ENCODE measurements at regions not wholly inside any gene's neighbourhood (a gene's known extent, or its start where the extent isn't known, plus 50 kb on each side); places are given as distances from the start of the nearest gene placed in this dataset.

GRCh38 chr2:128554151-128554769 lies 235.6 kb upstream of the HS6ST1 start:
- peaks cover 3 to 54% of the 10 kb centered on the region in 2 experiments; a peak in 3 of 5 replicates for H3K27me3 ChIP-seq (ENCODE audit: control insufficient read depth in 2 of 2, insufficient read depth in 2 of 2, low read length in 2 of 2)
- no peak for TF ChIP-seq SLC30A9 (CRISPR knock-in tag; IDR thresholded peaks at IDR 0.05)
- no peak for TF ChIP-seq ZNF639 (CRISPR knock-in tag; conservative IDR thresholded peaks at IDR 0.05 in 1 of 2, IDR thresholded peaks at IDR 0.05 in 1 of 2)
- TF ChIP-seq CREB1 (IDR thresholded peaks at IDR 0.05) = no peak
- TF ChIP-seq CREB1 (CRISPR knock-in tag; IDR thresholded peaks at IDR 0.05) = no peak
- TF ChIP-seq DACH1 (IDR thresholded peaks at IDR 0.05; ENCODE audit: partially characterized antibody) = no peak
- no peak for TF ChIP-seq SP2 (IDR thresholded peaks at IDR 0.05; ENCODE audit: extremely low read depth, low read depth, low read length, poor library complexity, severe bottlenecking)
- no peak for TF ChIP-seq E2F5 (CRISPR knock-in tag; IDR thresholded peaks at IDR 0.05)
- TF ChIP-seq TRIM24 (IDR thresholded peaks at IDR 0.05) = no peak
- TF ChIP-seq RNF219 (CRISPR knock-in tag; IDR thresholded peaks at IDR 0.05) = no peak
- TF ChIP-seq ZBTB2 (IDR thresholded peaks at IDR 0.05) = no peak
- no peak for TF ChIP-seq C11orf30 (IDR thresholded peaks at IDR 0.05; ENCODE audit: low read depth)
- TF ChIP-seq HINFP (tag; conservative IDR thresholded peaks at IDR 0.05; ENCODE audit: low read depth) = no peak
- TF ChIP-seq YY1 (IDR thresholded peaks at IDR 0.05; ENCODE audit: borderline replicate concordance in 1 of 3, control insufficient read depth in 1 of 3, extremely low read depth in 1 of 3, insufficient read depth in 3 of 3, insufficient read length in 1 of 3, insufficient replicate concordance in 2 of 3, low read depth in 1 of 3, low read length in 2 of 3) = no peak
- no peak for TF ChIP-seq BRD4 (IDR thresholded peaks at IDR 0.05)

More at GRCh38 chr2:128554151-128554769, 235.6 kb upstream of the HS6ST1 start:
- Histone ChIP-seq H3K79me2 (ENCODE audit: control insufficient read depth, insufficient read depth, low read length) (no peaks in the 10 kb centered on the region), H3K9me1 (ENCODE audit: control insufficient read depth, insufficient read depth, low read length) (no peaks in the 10 kb centered on the region), H3K9me3 (replicated peaks; ENCODE audit: control insufficient read depth, insufficient read depth, low read depth, low read length) (no peaks in the 10 kb centered on the region), H4K20me1 (replicated peaks; ENCODE audit: control insufficient read depth, insufficient read depth, low read length) (no peaks in the 10 kb centered on the region; the same call in 1 of the 2 replicates), H3K9ac (ENCODE audit: insufficient read depth in 1 of 2, low read depth in 2 of 2, low read length in 2 of 2) (no peak overlapping the region), H3K4me1 (replicated peaks in 1 of 2; ENCODE audit: control insufficient read depth in 2 of 2, insufficient read depth in 2 of 2, low read length in 2 of 2) (no peaks in the 10 kb centered on the region; a peak in 1 of 5 replicates), H3K27ac (ENCODE audit: extremely low read depth, low read depth, low read length) (no peak overlapping the region), H2AFZ (ENCODE audit: low read depth, low read length) (no peak overlapping the region), H3K36me3 (ENCODE audit: control insufficient read depth, insufficient read depth, low read length) (no peaks in the 10 kb centered on the region), H3K4me3 (no peak overlapping the region), H3K4me2 (ENCODE audit: insufficient read depth, low read length) (no peak overlapping the region)
- FAIRE-seq (no peak), ATAC-seq (no peak), DNase-seq (ENCODE audit: extremely low read depth in 1 of 4, low spot score in 3 of 4) (no peak)
- in situ Hi-C loops (cut with MboI) = no loop called here
- intact Hi-C loops (cut with micrococcal nuclease) = no loop called here
- BruUV-seq (replicated peaks) = no TSS peak
- 1% methylated on average over 7 of the region's 7 CpGs for WGBS (ENCODE audit: insufficient coverage, low coverage, missing lambda C conversion rate)
- POLR2A ChIA-PET = no interaction called here
- CTCF ChIA-PET (ENCODE audit: low intra/inter-chr PET ratio) = no interaction called here
